ENCODE measurements at regions not wholly inside any gene's neighbourhood (a gene's known extent, or its start where the extent isn't known, plus 50 kb on each side); places are given as distances from the start of the nearest gene placed in this dataset.

- H3K79me2 ChIP-seq (ENCODE audit: control insufficient read depth, insufficient read depth, low read length): no peaks in the 10 kb centered on the region
- Mint-ChIP-seq H3K4me1 (no peaks in the 10 kb centered on the region), H3K4me3 (no peak overlapping the region), H3K9me3 (ENCODE audit: insufficient read depth) (peaks cover 9% of the 10 kb centered on the region), H3K27me3 (no peaks in the 10 kb centered on the region), H3K27ac (no peak overlapping the region)
- intact Hi-C loops (cut with micrococcal nuclease): no loop called here
- no peaks in the 10 kb centered on the region for H3K36me3 ChIP-seq (replicated peaks in 1 of 2; ENCODE audit: control extremely low read depth in 1 of 2, control insufficient read depth in 1 of 2, extremely low read depth in 1 of 2, insufficient read depth in 2 of 2, low read length in 1 of 2)
- no peaks in the 10 kb centered on the region for H3K27me3 ChIP-seq (replicated peaks in 1 of 4; ENCODE audit: control extremely low read depth in 1 of 4, control insufficient read depth in 3 of 4, insufficient read depth in 4 of 4, low read length in 3 of 4)
- ChIA-PET POLR2A (no interaction called here), CTCF (no interaction called here)
- TF ChIP-seq CTCF (IDR thresholded peaks at IDR 0.05) (no peak), EZH2 (IDR thresholded peaks at IDR 0.05; ENCODE audit: borderline replicate concordance, insufficient read depth, low read depth, low read length, poor library complexity, severe bottlenecking) (no peak)
- no peak overlapping the region for H3K4me3 ChIP-seq (ENCODE audit: control extremely low read depth in 1 of 5, extremely low read depth in 1 of 5, insufficient read depth in 1 of 5, low read depth in 2 of 5, low read length in 4 of 5)
- no peak overlapping the region for H2AFZ ChIP-seq (ENCODE audit: insufficient read depth, low read depth, low read length, poor library complexity, severe bottlenecking)
- no peaks in the 10 kb centered on the region for H3K4me1 ChIP-seq (ENCODE audit: control insufficient read depth in 2 of 2, insufficient read depth in 2 of 2, low read length in 2 of 2)
- WGBS (ENCODE audit: insufficient coverage): 93% methylated on average over 3 of the region's 3 CpGs
- DNase-seq: no peak
- H3K9ac ChIP-seq (ENCODE audit: low read length): no peak overlapping the region
- peaks cover 0 to 1% (median 0%) of the 10 kb centered on the region in 3 donors for H3K9me3 ChIP-seq (ENCODE audit: control extremely low read depth in 1 of 3, control insufficient read depth in 2 of 3, insufficient read depth in 1 of 3, low read length in 2 of 3)
- no peak overlapping the region for H3K27ac ChIP-seq (ENCODE audit: low read length in 2 of 2)
- H3K4me2 ChIP-seq (replicated peaks; ENCODE audit: low read depth, low read length, poor library complexity, severe bottlenecking): no peak overlapping the region
- no peak for ATAC-seq (ENCODE audit: low read depth)
- H4K20me1 ChIP-seq (ENCODE audit: control insufficient read depth, insufficient read depth, low read length, poor library complexity, severe bottlenecking): no peaks in the 10 kb centered on the region
These were observed 912.6 kb upstream of the SOX9 start for GRCh38 chr17:71208111-71208704.

- POLR2A ChIA-PET: no interaction called here
These were observed 906.9 kb upstream of the SOX9 start for GRCh38 chr17:71213936-71214335.

More at GRCh38 chr17:71213936-71214335, 906.9 kb upstream of the SOX9 start:
- H3K4me3 ChIP-seq (ENCODE audit: control extremely low read depth in 1 of 5, extremely low read depth in 1 of 5, insufficient read depth in 1 of 5, low read depth in 2 of 5, low read length in 4 of 5): no peak overlapping the region
- intact Hi-C loops (cut with micrococcal nuclease): no loop called here
- Mint-ChIP-seq H3K4me3 (no peak overlapping the region), H3K27ac (no peak overlapping the region), H3K27me3 (no peaks in the 10 kb centered on the region), H3K9me3 (ENCODE audit: insufficient read depth) (peaks cover 16% of the 10 kb centered on the region), H3K4me1 (no peaks in the 10 kb centered on the region)
- H2AFZ ChIP-seq (ENCODE audit: insufficient read depth, low read depth, low read length, poor library complexity, severe bottlenecking): no peak overlapping the region
- no peaks in the 10 kb centered on the region for H4K20me1 ChIP-seq (ENCODE audit: control insufficient read depth, insufficient read depth, low read length, poor library complexity, severe bottlenecking)
- peaks cover 0 to 3% (median 0%) of the 10 kb centered on the region in 3 donors for H3K9me3 ChIP-seq (ENCODE audit: control extremely low read depth in 1 of 3, control insufficient read depth in 2 of 3, insufficient read depth in 1 of 3, low read length in 2 of 3)
- no peak for DNase-seq
- no peak overlapping the region for H3K9ac ChIP-seq (ENCODE audit: low read length)
- no peak overlapping the region for H3K27ac ChIP-seq (ENCODE audit: low read length in 2 of 2)
- H3K79me2 ChIP-seq (ENCODE audit: control insufficient read depth, insufficient read depth, low read length): no peaks in the 10 kb centered on the region
- no peaks in the 10 kb centered on the region for H3K4me1 ChIP-seq (ENCODE audit: control insufficient read depth in 2 of 2, insufficient read depth in 2 of 2, low read length in 2 of 2)
- no peak for TF ChIP-seq EZH2 (IDR thresholded peaks at IDR 0.05; ENCODE audit: borderline replicate concordance, insufficient read depth, low read depth, low read length, poor library complexity, severe bottlenecking)
- no peak for TF ChIP-seq CTCF (IDR thresholded peaks at IDR 0.05)
- CTCF ChIA-PET: no interaction called here
- no peak for ATAC-seq (ENCODE audit: low read depth)
- H3K36me3 ChIP-seq (replicated peaks in 1 of 2; ENCODE audit: control extremely low read depth in 1 of 2, control insufficient read depth in 1 of 2, extremely low read depth in 1 of 2, insufficient read depth in 2 of 2, low read length in 1 of 2): no peaks in the 10 kb centered on the region
- WGBS (ENCODE audit: insufficient coverage): no CpG with 5 or more reads among the region's 1 CpG
- H3K4me2 ChIP-seq (replicated peaks; ENCODE audit: low read depth, low read length, poor library complexity, severe bottlenecking): no peak overlapping the region
- H3K27me3 ChIP-seq (replicated peaks in 1 of 4; ENCODE audit: control extremely low read depth in 1 of 4, control insufficient read depth in 3 of 4, insufficient read depth in 4 of 4, low read length in 3 of 4): no peaks in the 10 kb centered on the region

Data from B cell (primary cell).